ENCODE measurements at regions not wholly inside any gene's neighbourhood (a gene's known extent, or its start where the extent isn't known, plus 50 kb on each side); places are given as distances from the start of the nearest gene placed in this dataset.
"Not testable (repeated sequence)": the region's sequence is repeated elsewhere in the genome, so short reads cannot be mapped to it uniquely, and the experiment has no call there.

- Histone ChIP-seq H3K9ac (no peak overlapping the region), H3K9me3 (ENCODE audit: control insufficient read depth, low read length) (no peaks in the 10 kb centered on the region), H3K4me2 (ENCODE audit: low read length) (no peak overlapping the region), H2AFZ (no peak overlapping the region), H3K4me3 (ENCODE audit: low read depth, low read length) (no peak overlapping the region), H3K36me3 (ENCODE audit: control insufficient read depth, insufficient read depth, low read length) (no peaks in the 10 kb centered on the region), H3K4me1 (no peaks in the 10 kb centered on the region), H3K27me3 (ENCODE audit: control insufficient read depth, insufficient read depth, low read length) (no peaks in the 10 kb centered on the region), H3K27ac (no peak overlapping the region), H3K79me2 (no peaks in the 10 kb centered on the region)
- no peak for TF ChIP-seq CTCF (IDR thresholded peaks at IDR 0.05)
These were observed 406.4 kb upstream of the NPAP1 start for GRCh38 chr15:24269166-24269571.

- no peaks in the 10 kb centered on the region for H3K36me3 ChIP-seq (ENCODE audit: control insufficient read depth, insufficient read depth, low read length)
- H3K27ac ChIP-seq = no peak overlapping the region
- H3K79me2 ChIP-seq = no peaks in the 10 kb centered on the region
- H3K4me1 ChIP-seq = no peaks in the 10 kb centered on the region
- no peak for TF ChIP-seq CTCF (IDR thresholded peaks at IDR 0.05)
- no peak overlapping the region for H2AFZ ChIP-seq
- no peak overlapping the region for H3K9ac ChIP-seq
- H3K27me3 ChIP-seq (ENCODE audit: control insufficient read depth, insufficient read depth, low read length) = no peaks in the 10 kb centered on the region
- no peaks in the 10 kb centered on the region for H3K9me3 ChIP-seq (ENCODE audit: control insufficient read depth, low read length)
- no peak overlapping the region for H3K4me3 ChIP-seq (ENCODE audit: low read depth, low read length)
- no peak overlapping the region for H3K4me2 ChIP-seq (ENCODE audit: low read length)
These were observed 405.7 kb upstream of the NPAP1 start for GRCh38 chr15:24269923-24270322.

- not testable (repeated sequence) for H3K36me3 ChIP-seq (ENCODE audit: control insufficient read depth, insufficient read depth, low read length); H3K9me3 ChIP-seq (ENCODE audit: control insufficient read depth, low read length); H3K4me1 ChIP-seq; H3K27me3 ChIP-seq (ENCODE audit: control insufficient read depth, insufficient read depth, low read length); H3K79me2 ChIP-seq; H2AFZ ChIP-seq; H3K4me3 ChIP-seq (ENCODE audit: low read depth, low read length); H3K9ac ChIP-seq; H3K27ac ChIP-seq; H3K4me2 ChIP-seq (ENCODE audit: low read length)
These were observed 403.9 kb upstream of the NPAP1 start for GRCh38 chr15:24271496-24272244.

GRCh38 chr15:24292837-24293236 lies 382.7 kb upstream of the NPAP1 start:
- no peaks in the 10 kb centered on the region for H3K9me3 ChIP-seq (ENCODE audit: control insufficient read depth, low read length)
- H3K4me2 ChIP-seq (ENCODE audit: low read length) = no peak overlapping the region
- no peaks in the 10 kb centered on the region for H3K4me1 ChIP-seq
- no peak overlapping the region for H3K27ac ChIP-seq
- no peaks in the 10 kb centered on the region for H3K36me3 ChIP-seq (ENCODE audit: control insufficient read depth, insufficient read depth, low read length)
- H3K79me2 ChIP-seq = no peaks in the 10 kb centered on the region
- H3K27me3 ChIP-seq (ENCODE audit: control insufficient read depth, insufficient read depth, low read length) = no peaks in the 10 kb centered on the region
- H3K9ac ChIP-seq = no peak overlapping the region
- H2AFZ ChIP-seq = no peak overlapping the region
- no peak overlapping the region for H3K4me3 ChIP-seq (ENCODE audit: low read depth, low read length)
- TF ChIP-seq CTCF (IDR thresholded peaks at IDR 0.05) = no peak

GRCh38 chr15:24300804-24301368 lies 374.7 kb upstream of the NPAP1 start:
- not testable (repeated sequence) for H3K4me1 ChIP-seq; H3K9ac ChIP-seq; H3K79me2 ChIP-seq; H3K4me3 ChIP-seq (ENCODE audit: low read depth, low read length); H3K27me3 ChIP-seq (ENCODE audit: control insufficient read depth, insufficient read depth, low read length); H3K9me3 ChIP-seq (ENCODE audit: control insufficient read depth, low read length); H3K36me3 ChIP-seq (ENCODE audit: control insufficient read depth, insufficient read depth, low read length); H2AFZ ChIP-seq; H3K4me2 ChIP-seq (ENCODE audit: low read length); H3K27ac ChIP-seq

- not testable (repeated sequence) for H3K27ac ChIP-seq; H3K4me3 ChIP-seq (ENCODE audit: low read depth, low read length); H3K4me1 ChIP-seq; H3K79me2 ChIP-seq; H3K4me2 ChIP-seq (ENCODE audit: low read length); H3K9me3 ChIP-seq (ENCODE audit: control insufficient read depth, low read length); H3K27me3 ChIP-seq (ENCODE audit: control insufficient read depth, insufficient read depth, low read length); H3K9ac ChIP-seq; H3K36me3 ChIP-seq (ENCODE audit: control insufficient read depth, insufficient read depth, low read length); H2AFZ ChIP-seq
These were observed 373.6 kb upstream of the NPAP1 start for GRCh38 chr15:24301999-24302398.

- H3K4me2 ChIP-seq (ENCODE audit: low read length); H3K79me2 ChIP-seq; H3K4me3 ChIP-seq (ENCODE audit: low read depth, low read length); H3K27me3 ChIP-seq (ENCODE audit: control insufficient read depth, insufficient read depth, low read length); H3K9me3 ChIP-seq (ENCODE audit: control insufficient read depth, low read length); H2AFZ ChIP-seq; H3K9ac ChIP-seq; H3K36me3 ChIP-seq (ENCODE audit: control insufficient read depth, insufficient read depth, low read length); H3K27ac ChIP-seq; H3K4me1 ChIP-seq: not testable (repeated sequence)
These were observed 370.8 kb upstream of the NPAP1 start for GRCh38 chr15:24304747-24305146.

- not testable (repeated sequence) for H3K4me2 ChIP-seq (ENCODE audit: low read length); H3K36me3 ChIP-seq (ENCODE audit: control insufficient read depth, insufficient read depth, low read length); H3K4me1 ChIP-seq; H3K79me2 ChIP-seq; H3K9me3 ChIP-seq (ENCODE audit: control insufficient read depth, low read length); H3K4me3 ChIP-seq (ENCODE audit: low read depth, low read length); H3K9ac ChIP-seq; H3K27me3 ChIP-seq (ENCODE audit: control insufficient read depth, insufficient read depth, low read length); H3K27ac ChIP-seq; H2AFZ ChIP-seq
These were observed 369.9 kb upstream of the NPAP1 start for GRCh38 chr15:24305643-24306042.

- H3K9ac ChIP-seq; H2AFZ ChIP-seq; H3K36me3 ChIP-seq (ENCODE audit: control insufficient read depth, insufficient read depth, low read length); H3K9me3 ChIP-seq (ENCODE audit: control insufficient read depth, low read length); H3K4me2 ChIP-seq (ENCODE audit: low read length); H3K79me2 ChIP-seq; H3K4me3 ChIP-seq (ENCODE audit: low read depth, low read length); H3K27ac ChIP-seq; H3K4me1 ChIP-seq; H3K27me3 ChIP-seq (ENCODE audit: control insufficient read depth, insufficient read depth, low read length): not testable (repeated sequence)
These were observed 365.9 kb upstream of the NPAP1 start for GRCh38 chr15:24309700-24310099.

All from parathyroid adenoma (tissue), 2 donors.